H9 (cell line): ENCODE measurements at regions not wholly inside any gene's neighbourhood (a gene's known extent, or its start where the extent isn't known, plus 50 kb on each side); places are given as distances from the start of the nearest gene placed in this dataset.

Experiments
- DNase-seq: peaks from one replicate; pipeline ENCODE4 v3.0.0-alpha.2; 2017
- H2AFZ ChIP-seq: one replicate; pipeline ENCODE4 v1.6.1; 2013; ENCODE audit warnings: mild to moderate bottlenecking, low read length, control low read depth, moderate library complexity
- H2AK5ac ChIP-seq: 2 replicates; pipeline ENCODE4 v1.6.1; 2013; ENCODE audit warnings: low read length, control low read depth, mixed read lengths; ENCODE audit not compliant: insufficient read length
- H2BK120ac ChIP-seq: one replicate; pipeline ENCODE4 v1.6.1; 2013; ENCODE audit warnings: low read depth, mild to moderate bottlenecking, low read length, control low read depth, inconsistent platforms; ENCODE audit not compliant: poor library complexity, severe bottlenecking
- H2BK12ac ChIP-seq: 2 replicates; pipeline ENCODE4 v1.6.1; 2013; ENCODE audit warnings: low read length, control low read depth, mixed read lengths, low read depth; ENCODE audit not compliant: insufficient read length
- H2BK15ac ChIP-seq: 2 replicates; pipeline ENCODE4 v1.6.1; 2013; ENCODE audit warnings: low read depth, low read length, control low read depth
- H2BK20ac ChIP-seq: one replicate; pipeline ENCODE4 v1.6.1; 2013; ENCODE audit warnings: low read depth, mild to moderate bottlenecking, low read length, control low read depth, inconsistent platforms; ENCODE audit not compliant: poor library complexity, severe bottlenecking
- H2BK5ac ChIP-seq: 2 replicates; pipeline ENCODE4 v1.6.1; 2013; ENCODE audit warnings: low read length, control low read depth, mixed read lengths; ENCODE audit not compliant: insufficient read length
- H3K14ac ChIP-seq: 2 replicates; pipeline ENCODE4 v1.6.1; 2013; ENCODE audit warnings: low read length, control low read depth; ENCODE audit not compliant: insufficient read depth
- H3K18ac ChIP-seq: 2 replicates; pipeline ENCODE4 v1.6.1; 2013; ENCODE audit warnings: low read depth, mild to moderate bottlenecking, mixed read lengths, low read length, control low read depth; ENCODE audit not compliant: insufficient read length
- H3K23ac ChIP-seq: 2 replicates; pipeline ENCODE4 v1.6.1; 2013; ENCODE audit warnings: low read length, control low read depth, mixed read lengths, low read depth; ENCODE audit not compliant: insufficient read length
- H3K23me2 ChIP-seq: 2 replicates; pipeline ENCODE4 v1.6.1; 2013; ENCODE audit warnings: low read depth, mild to moderate bottlenecking, mixed read lengths, low read length, control low read depth; ENCODE audit not compliant: insufficient read length, poor library complexity, severe bottlenecking
- H3K27ac ChIP-seq: 2 replicates; pipeline ENCODE4 v1.5.1; 2013; ENCODE audit warnings: low read length, control low read depth, mixed read lengths, low read depth; ENCODE audit not compliant: insufficient read length
- H3K27me3 ChIP-seq: 2 replicates; pipeline ENCODE4 v1.6.1; 2013; ENCODE audit warnings: low read length, control low read depth, inconsistent platforms; ENCODE audit not compliant: insufficient read depth
- H3K4ac ChIP-seq: 2 replicates; pipeline ENCODE4 v1.6.1; 2013; ENCODE audit warnings: low read depth, mild to moderate bottlenecking, control low read depth, inconsistent platforms, low read length, moderate library complexity
- H3K4me1 ChIP-seq: 2 replicates; pipeline ENCODE4 v1.6.1; 2013; ENCODE audit warnings: low read length, control low read depth, inconsistent platforms; ENCODE audit not compliant: insufficient read depth
- H3K4me2 ChIP-seq: 2 replicates; pipeline ENCODE4 v1.6.1; 2013; ENCODE audit warnings: low read length, control low read depth, mixed read lengths; ENCODE audit not compliant: insufficient read length, insufficient read depth
- H3K56ac ChIP-seq: 2 replicates; pipeline ENCODE4 v1.6.1; 2013; ENCODE audit warnings: low read depth, mild to moderate bottlenecking, mixed read lengths, low read length, control low read depth; ENCODE audit not compliant: insufficient read length
- H3K79me1 ChIP-seq: 2 replicates; pipeline ENCODE4 v1.6.1; 2013; ENCODE audit warnings: low read depth, mild to moderate bottlenecking, moderate library complexity, low read length, control low read depth, inconsistent platforms; ENCODE audit not compliant: insufficient read depth, poor library complexity, severe bottlenecking
- H3K79me2 ChIP-seq: 2 replicates; pipeline ENCODE4 v1.6.1; 2013; ENCODE audit warnings: low read length, control low read depth, inconsistent platforms; ENCODE audit not compliant: insufficient read depth
- H3K9ac ChIP-seq: 2 replicates; pipeline ENCODE4 v1.6.1; 2013; ENCODE audit warnings: low read length, control low read depth, mixed read lengths; ENCODE audit not compliant: insufficient read length; ENCODE audit errors: extremely low read depth
- H3K9me3 ChIP-seq: one replicate; pipeline ENCODE4 v1.6.1; 2013; ENCODE audit warnings: low read depth, low read length, inconsistent platforms; ENCODE audit not compliant: control insufficient read depth
- H3T11ph ChIP-seq: one replicate; pipeline ENCODE4 v1.6.1; 2013; ENCODE audit warnings: mild to moderate bottlenecking, low read length, control low read depth, inconsistent platforms
- H4K20me1 ChIP-seq: one replicate; pipeline ENCODE4 v1.6.1; 2013; ENCODE audit not compliant: control insufficient read depth, insufficient read length, insufficient read depth
- H4K5ac ChIP-seq: 2 replicates; pipeline ENCODE4 v1.6.1; 2013; ENCODE audit warnings: low read depth, mild to moderate bottlenecking, mixed read lengths, low read length, control low read depth; ENCODE audit not compliant: insufficient read length
- H4K8ac ChIP-seq: replicated peaks from 2 replicates; pipeline ENCODE4 v1.6.1; 2013; ENCODE audit warnings: low read length, control low read depth, mixed read lengths, low read depth; ENCODE audit not compliant: insufficient read length
- H4K91ac ChIP-seq: 2 replicates; pipeline ENCODE4 v1.6.1; 2013; ENCODE audit warnings: low read depth, mild to moderate bottlenecking, moderate library complexity, mixed read lengths, low read length, control low read depth; ENCODE audit not compliant: insufficient read length
- H3K27ac Mint-ChIP-seq, 3 experiments: 2 replicates in 2 of 3; 3 replicates in 1 of 3; pipeline ENCODE4 v1.8.0; 2020 to 2021; ENCODE audit warnings: mixed read lengths in 3 of 3, mild to moderate bottlenecking in 1 of 3, moderate library complexity in 1 of 3
- H3K27me3 Mint-ChIP-seq: 2 replicates; pipeline ENCODE4 v1.8.0; 2021; ENCODE audit warnings: low read depth, mild to moderate bottlenecking, moderate library complexity, mixed read lengths
- H3K36me3 Mint-ChIP-seq, 3 experiments: 2 replicates in 2 of 3; 3 replicates in 1 of 3; pipeline ENCODE4 v1.8.0; 2020 to 2021; ENCODE audit warnings: low read depth in 3 of 3, mixed read lengths in 3 of 3; ENCODE audit not compliant: insufficient read depth in 1 of 3
- H3K4me1 Mint-ChIP-seq, 2 experiments: 2 replicates each; pipeline ENCODE4 v1.8.0; 2020; ENCODE audit warnings: mixed read lengths in 2 of 2
- H3K4me3 Mint-ChIP-seq, 2 experiments: 2 replicates in 1 of 2; 3 replicates in 1 of 2; pipeline ENCODE4 v1.8.0; 2020 to 2021; ENCODE audit warnings: mild to moderate bottlenecking in 2 of 2, mixed read lengths in 2 of 2, moderate library complexity in 1 of 2
- H3K9me3 Mint-ChIP-seq, 2 experiments: 2 replicates in 1 of 2; 3 replicates in 1 of 2; pipeline ENCODE4 v1.8.0; 2020; ENCODE audit warnings: mild to moderate bottlenecking in 2 of 2, mixed read lengths in 2 of 2, moderate library complexity in 1 of 2
- CTCF ChIP-seq: fragments of 200-600 bp; sonication (generic); conservative IDR thresholded peaks from 3 replicates; pipeline ENCODE4 v1.8.0; 2021; ENCODE audit warnings: antibody characterized with exemption, mild to moderate bottlenecking
- WGBS: extraction: QIAGEN DNeasy Blood & Tissue Kit; methylation state at CpG from one replicate; pipeline ENCODE4 v1.1.7; 2013; ENCODE audit warnings: missing lambda C conversion rate, low lambda C conversion rate, mixed read lengths; ENCODE audit not compliant: insufficient read length; ENCODE audit errors: extremely low coverage; 5-methylcytosine and 5-hydroxymethylcytosine counted together

DNA sequence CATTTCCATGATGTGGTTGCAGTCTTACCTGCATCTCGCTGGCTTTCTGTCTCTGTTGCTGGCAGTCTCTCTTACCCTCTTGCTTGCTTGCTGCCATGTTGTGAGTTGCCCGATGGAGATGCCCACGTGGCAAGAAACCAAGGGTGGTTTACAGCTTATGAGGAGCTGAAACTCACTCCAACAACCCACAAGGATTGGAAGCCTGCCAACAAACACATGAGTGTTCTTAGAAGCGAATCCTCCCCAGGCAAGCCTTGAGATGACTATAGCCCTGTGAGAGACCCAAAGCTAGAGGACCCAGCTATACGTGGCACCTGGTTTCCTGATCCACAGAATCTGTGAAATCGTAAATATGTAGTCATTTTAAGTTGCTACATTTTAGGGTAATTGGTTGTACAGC is 490.9 kb upstream of the ADAMTS9 start:
- no peak overlapping the region for H2BK15ac ChIP-seq
- H2BK5ac ChIP-seq: no peak overlapping the region
- DNase-seq: no peak
- WGBS: no CpG with 5 or more reads among the region's 6 CpGs
- H3K9me3 ChIP-seq: no peaks in the 10 kb centered on the region
- H3K18ac ChIP-seq: no peak overlapping the region
- H2AFZ ChIP-seq: no peak overlapping the region
- H3K4ac ChIP-seq: no peak overlapping the region
- H2BK12ac ChIP-seq: no peak overlapping the region
- H2BK20ac ChIP-seq: no peak overlapping the region
- H4K91ac ChIP-seq: no peak overlapping the region
- no peak overlapping the region for H3K23ac ChIP-seq
- H4K8ac ChIP-seq: no peak overlapping the region
- Mint-ChIP-seq H3K27me3 (no peaks in the 10 kb centered on the region; the same call in 1 of the 2 replicates), H3K27ac (no peak overlapping the region), H3K9me3 (no peaks in the 10 kb centered on the region), H3K4me1 (peaks cover 5% of the 10 kb centered on the region in 2 experiments), H3K36me3 (no peaks in the 10 kb centered on the region), H3K4me3 (no peak overlapping the region)
- H4K5ac ChIP-seq: no peak overlapping the region
- H3K4me2 ChIP-seq: no peak overlapping the region
- H3K9ac ChIP-seq: no peak overlapping the region
- H3K79me2 ChIP-seq: no peaks in the 10 kb centered on the region
- no peaks in the 10 kb centered on the region for H3K27me3 ChIP-seq
- H3K27ac ChIP-seq: no peak overlapping the region
- H3T11ph ChIP-seq: no peak overlapping the region
- H3K4me1 ChIP-seq: no peaks in the 10 kb centered on the region; the same call in 1 of the 2 replicates
- no peak overlapping the region for H3K56ac ChIP-seq
- H3K23me2 ChIP-seq: no peaks in the 10 kb centered on the region
- no peak overlapping the region for H2BK120ac ChIP-seq
- no peaks in the 10 kb centered on the region for H3K79me1 ChIP-seq
- no peak overlapping the region for H3K14ac ChIP-seq
- H2AK5ac ChIP-seq: no peak overlapping the region
- no peak for TF ChIP-seq CTCF
- no peaks in the 10 kb centered on the region for H4K20me1 ChIP-seq
